HG03378 (cell line): ENCODE measurements at regions not wholly inside any gene's neighbourhood (a gene's known extent, or its start where the extent isn't known, plus 50 kb on each side); places are given as distances from the start of the nearest gene placed in this dataset.
"Not testable (repeated sequence)": the region's sequence is repeated elsewhere in the genome, so short reads cannot be mapped to it uniquely, and the experiment has no call there.

Experiments used
- ATAC-seq: cut with Tn5 transposase; IDR thresholded peaks from one replicate; pipeline ENCODE4 v1.9.1; 2021; ENCODE audit warnings: mild to moderate bottlenecking, moderate library complexity; ENCODE audit not compliant: unreplicated experiment

GRCh38 chr16:16928532-16929109 lies 542.1 kb downstream of the XYLT1 start:
- ATAC-seq, result no peak

GRCh38 chr16:16930309-16931000 lies 540.3 kb downstream of the XYLT1 start:
- no peak for ATAC-seq

GRCh38 chr16:16933861-16934260 lies 536.9 kb downstream of the XYLT1 start:
- ATAC-seq, result no peak

- no peak for ATAC-seq
These were observed 536.1 kb downstream of the XYLT1 start for GRCh38 chr16:16934660-16935059.

- not testable (repeated sequence) for ATAC-seq
These were observed 534.9 kb downstream of the XYLT1 start for GRCh38 chr16:16935909-16936308.

- ATAC-seq, result no peak
These were observed 533.2 kb downstream of the XYLT1 start for GRCh38 chr16:16937576-16937975.

GRCh38 chr16:16938009-16938408 lies 532.8 kb downstream of the XYLT1 start:
- ATAC-seq, result no peak

GRCh38 chr16:16938980-16939379 lies 531.8 kb downstream of the XYLT1 start:
- ATAC-seq, result no peak

GRCh38 chr16:16940351-16940750 lies 530.4 kb downstream of the XYLT1 start:
- no peak for ATAC-seq

- not testable (repeated sequence) for ATAC-seq
These were observed 527.9 kb downstream of the XYLT1 start for GRCh38 chr16:16942849-16943248.

GRCh38 chr16:16945207-16945606 lies 525.6 kb downstream of the XYLT1 start:
- no peak for ATAC-seq

- ATAC-seq, result no peak
These were observed 514.4 kb downstream of the XYLT1 start for GRCh38 chr16:16956376-16956775.

GRCh38 chr16:16960785-16961184 lies 510.0 kb downstream of the XYLT1 start:
- ATAC-seq, result no peak

GRCh38 chr16:16966439-16966838 lies 504.3 kb downstream of the XYLT1 start:
- ATAC-seq, result no peak

- ATAC-seq, result no peak
These were observed 499.7 kb downstream of the XYLT1 start for GRCh38 chr16:16971042-16971441.

GRCh38 chr16:16972831-16973230 lies 497.9 kb downstream of the XYLT1 start:
- ATAC-seq, result no peak

GRCh38 chr16:16973707-16974591 lies 496.8 kb downstream of the XYLT1 start:
- ATAC-seq, result no peak

GRCh38 chr16:16982614-16983013 lies 488.1 kb downstream of the XYLT1 start:
- no peak for ATAC-seq

- no peak for ATAC-seq
These were observed 487.2 kb downstream of the XYLT1 start for GRCh38 chr16:16983582-16983981.

- not testable (repeated sequence) for ATAC-seq
These were observed 486.7 kb downstream of the XYLT1 start for GRCh38 chr16:16984091-16984490.

- no peak for ATAC-seq
These were observed 485.1 kb downstream of the XYLT1 start for GRCh38 chr16:16985707-16986106.

GRCh38 chr16:16988963-16989362 lies 481.8 kb downstream of the XYLT1 start:
- ATAC-seq, result no peak
